ENCODE measurements at regions not wholly inside any gene's neighbourhood (a gene's known extent, or its start where the extent isn't known, plus 50 kb on each side); places are given as distances from the start of the nearest gene placed in this dataset.

GRCh38 chr3:5035113-5035512 is 55.9 kb downstream of the BHLHE40 start:
- no peak for TF ChIP-seq CTCF (IDR thresholded peaks at IDR 0.05; ENCODE audit: insufficient read depth, low read length, missing control alignments)
- POLR2A ChIA-PET = no interaction called here
- DNase-seq (ENCODE audit: low read depth, low spot score) = no peak
- CTCF ChIA-PET = no interaction called here
- no peak overlapping the region for H3K4me3 ChIP-seq (ENCODE audit: low read depth, low read length)

GRCh38 chr3:5035692-5036391 is 56.6 kb downstream of the BHLHE40 start:
- H3K4me3 ChIP-seq (ENCODE audit: low read depth, low read length) = no peak overlapping the region
- DNase-seq (ENCODE audit: low read depth, low spot score) = no peak
- ChIA-PET CTCF (interaction anchor here (3.5 to 6.8 kb wide), 2 partner anchors 9 to 325 kb away, joined by 17 to 42 read pairs; no protein-coding TSS in a partner anchor), POLR2A (no interaction called here)
- TF ChIP-seq CTCF (IDR thresholded peaks at IDR 0.05; ENCODE audit: insufficient read depth, low read length, missing control alignments) = no peak

GRCh38 chr3:5036392-5036766 is 57.1 kb downstream of the BHLHE40 start:
- POLR2A ChIA-PET = interaction anchor here (0.7 kb wide), 1 partner anchor 57 kb away, joined by 3 read pairs; the partner anchor contains the start of gene BHLHE40
- DNase-seq (ENCODE audit: low read depth, low spot score) = no peak
- no peak for TF ChIP-seq CTCF (IDR thresholded peaks at IDR 0.05; ENCODE audit: insufficient read depth, low read length, missing control alignments)
- CTCF ChIA-PET = interaction anchor here (3.5 to 6.8 kb wide), 2 partner anchors 10 to 325 kb away, joined by 17 to 42 read pairs; no protein-coding TSS in a partner anchor
- H3K4me3 ChIP-seq (ENCODE audit: low read depth, low read length) = no peak overlapping the region

GRCh38 chr3:5036858-5037257 is 57.6 kb downstream of the BHLHE40 start:
- ChIA-PET POLR2A (interaction anchor here (0.7 kb wide), 1 partner anchor 57 kb away, joined by 3 read pairs; the partner anchor contains the start of gene BHLHE40), CTCF (interaction anchor here (3.5 to 6.8 kb wide), 2 partner anchors 10 to 326 kb away, joined by 17 to 42 read pairs; no protein-coding TSS in a partner anchor)
- H3K4me3 ChIP-seq (ENCODE audit: low read depth, low read length) = no peak overlapping the region
- DNase-seq (ENCODE audit: low read depth, low spot score) = no peak
- TF ChIP-seq CTCF (IDR thresholded peaks at IDR 0.05; ENCODE audit: insufficient read depth, low read length, missing control alignments) = no peak

- POLR2A ChIA-PET = no interaction called here
- no peak for DNase-seq (ENCODE audit: low read depth, low spot score)
- CTCF ChIA-PET = interaction anchor here (0.7 to 6.8 kb wide), 4 partner anchors 12 to 328 kb away, joined by 3 to 42 read pairs (median 12); no protein-coding TSS in a partner anchor
- H3K4me3 ChIP-seq (ENCODE audit: low read depth, low read length) = no peak overlapping the region
- no peak for TF ChIP-seq CTCF (IDR thresholded peaks at IDR 0.05; ENCODE audit: insufficient read depth, low read length, missing control alignments)
These were observed 60.3 kb downstream of the BHLHE40 start for GRCh38 chr3:5039585-5039984.

GRCh38 chr3:5041315-5041714 is 62.1 kb downstream of the BHLHE40 start:
- CTCF ChIA-PET = interaction anchor here (1.0 to 6.8 kb wide), 6 partner anchors 10 to 330 kb away, joined by 3 to 42 read pairs (median 6); partner anchors contain the start of gene BHLHE40

More at GRCh38 chr3:5041315-5041714, 62.1 kb downstream of the BHLHE40 start:
- no peak for TF ChIP-seq CTCF (IDR thresholded peaks at IDR 0.05; ENCODE audit: insufficient read depth, low read length, missing control alignments)
- POLR2A ChIA-PET = no interaction called here
- no peak for DNase-seq (ENCODE audit: low read depth, low spot score)
- no peak overlapping the region for H3K4me3 ChIP-seq (ENCODE audit: low read depth, low read length)
